ENCODE measurements at regions not wholly inside any gene's neighbourhood (a gene's known extent, or its start where the extent isn't known, plus 50 kb on each side); places are given as distances from the start of the nearest gene placed in this dataset.

- no peak for TF ChIP-seq CTCF (IDR thresholded peaks at IDR 0.05)
- Histone ChIP-seq H2AFZ (no peak overlapping the region), H3K9me3 (ENCODE audit: control insufficient read depth, low read length) (no peaks in the 10 kb centered on the region), H3K27ac (no peak overlapping the region), H3K27me3 (ENCODE audit: control insufficient read depth, insufficient read depth, low read length) (no peaks in the 10 kb centered on the region), H3K4me3 (ENCODE audit: low read depth, low read length) (no peak overlapping the region), H3K9ac (no peak overlapping the region), H3K4me1 (no peaks in the 10 kb centered on the region), H3K79me2 (no peaks in the 10 kb centered on the region), H3K36me3 (ENCODE audit: control insufficient read depth, insufficient read depth, low read length) (no peaks in the 10 kb centered on the region), H3K4me2 (ENCODE audit: low read length) (no peak overlapping the region)
These were observed 62.5 kb upstream of the FGF3 start for GRCh38 chr11:69881467-69882269.

- Histone ChIP-seq H3K9ac (no peak overlapping the region), H3K27me3 (ENCODE audit: control insufficient read depth, insufficient read depth, low read length) (no peaks in the 10 kb centered on the region), H3K79me2 (no peaks in the 10 kb centered on the region), H3K9me3 (ENCODE audit: control insufficient read depth, low read length) (no peaks in the 10 kb centered on the region), H2AFZ (no peak overlapping the region), H3K27ac (no peak overlapping the region), H3K36me3 (ENCODE audit: control insufficient read depth, insufficient read depth, low read length) (no peaks in the 10 kb centered on the region), H3K4me2 (ENCODE audit: low read length) (no peak overlapping the region), H3K4me3 (ENCODE audit: low read depth, low read length) (no peak overlapping the region), H3K4me1 (no peaks in the 10 kb centered on the region)
- no peak for TF ChIP-seq CTCF (IDR thresholded peaks at IDR 0.05)
These were observed 63.0 kb upstream of the FGF3 start for GRCh38 chr11:69882270-69882608.

- no peaks in the 10 kb centered on the region for H3K79me2 ChIP-seq
- no peak overlapping the region for H3K4me3 ChIP-seq (ENCODE audit: low read depth, low read length)
- no peak overlapping the region for H3K4me2 ChIP-seq (ENCODE audit: low read length)
- H3K4me1 ChIP-seq = no peaks in the 10 kb centered on the region
- H2AFZ ChIP-seq = no peak overlapping the region
- TF ChIP-seq CTCF (IDR thresholded peaks at IDR 0.05) = no peak
- H3K27ac ChIP-seq = no peak overlapping the region
- no peaks in the 10 kb centered on the region for H3K9me3 ChIP-seq (ENCODE audit: control insufficient read depth, low read length)
- H3K9ac ChIP-seq = no peak overlapping the region
- no peaks in the 10 kb centered on the region for H3K27me3 ChIP-seq (ENCODE audit: control insufficient read depth, insufficient read depth, low read length)
- no peaks in the 10 kb centered on the region for H3K36me3 ChIP-seq (ENCODE audit: control insufficient read depth, insufficient read depth, low read length)
These were observed 64.4 kb upstream of the FGF3 start for GRCh38 chr11:69883292-69884255.

GRCh38 chr11:69884286-69884685 is 65.1 kb upstream of the FGF3 start:
- no peak overlapping the region for H3K9ac ChIP-seq
- H3K4me2 ChIP-seq (ENCODE audit: low read length) = no peak overlapping the region
- no peaks in the 10 kb centered on the region for H3K4me1 ChIP-seq
- no peak overlapping the region for H2AFZ ChIP-seq
- TF ChIP-seq CTCF (IDR thresholded peaks at IDR 0.05) = no peak
- H3K9me3 ChIP-seq (ENCODE audit: control insufficient read depth, low read length) = no peaks in the 10 kb centered on the region
- H3K27ac ChIP-seq = no peak overlapping the region
- no peaks in the 10 kb centered on the region for H3K79me2 ChIP-seq
- H3K4me3 ChIP-seq (ENCODE audit: low read depth, low read length) = no peak overlapping the region
- H3K27me3 ChIP-seq (ENCODE audit: control insufficient read depth, insufficient read depth, low read length) = no peaks in the 10 kb centered on the region
- H3K36me3 ChIP-seq (ENCODE audit: control insufficient read depth, insufficient read depth, low read length) = no peaks in the 10 kb centered on the region

All from parathyroid adenoma (tissue), 2 donors.